ENCODE measurements at regions not wholly inside any gene's neighbourhood (a gene's known extent, or its start where the extent isn't known, plus 50 kb on each side); places are given as distances from the start of the nearest gene placed in this dataset.
"Not testable (repeated sequence)": the region's sequence is repeated elsewhere in the genome, so short reads cannot be mapped to it uniquely, and the experiment has no call there.

GRCh38 chr3:87949189-87949878 lies 109.5 kb downstream of the CGGBP1 start:
- no peak overlapping the region for H3K9ac ChIP-seq (ENCODE audit: low read depth, low read length)
- H3K4me1 ChIP-seq (ENCODE audit: insufficient read depth, low read length): no peaks in the 10 kb centered on the region
- H3K36me3 ChIP-seq (ENCODE audit: insufficient read depth, low read length): no peaks in the 10 kb centered on the region
- no peaks in the 10 kb centered on the region for H3K9me3 ChIP-seq (ENCODE audit: control insufficient read depth, insufficient read depth, low read length)

- H3K9ac ChIP-seq (ENCODE audit: low read depth, low read length); H3K9me3 ChIP-seq (ENCODE audit: control insufficient read depth, insufficient read depth, low read length); H3K36me3 ChIP-seq (ENCODE audit: insufficient read depth, low read length); H3K4me1 ChIP-seq (ENCODE audit: insufficient read depth, low read length): not testable (repeated sequence)
Measured at GRCh38 chr3:87946007-87946406, 112.8 kb downstream of the CGGBP1 start.

- H3K9me3 ChIP-seq (ENCODE audit: control insufficient read depth, insufficient read depth, low read length); H3K4me1 ChIP-seq (ENCODE audit: insufficient read depth, low read length); H3K9ac ChIP-seq (ENCODE audit: low read depth, low read length); H3K36me3 ChIP-seq (ENCODE audit: insufficient read depth, low read length): not testable (repeated sequence)
Measured at GRCh38 chr3:87942256-87942655, 116.5 kb downstream of the CGGBP1 start.

GRCh38 chr3:87924485-87924884 lies 134.3 kb downstream of the CGGBP1 start:
- Histone ChIP-seq H3K4me1 (ENCODE audit: insufficient read depth, low read length) (no peaks in the 10 kb centered on the region), H3K36me3 (ENCODE audit: insufficient read depth, low read length) (no peaks in the 10 kb centered on the region), H3K9me3 (ENCODE audit: control insufficient read depth, insufficient read depth, low read length) (peaks cover 12% of the 10 kb centered on the region), H3K9ac (ENCODE audit: low read depth, low read length) (no peak overlapping the region)

GRCh38 chr3:87920549-87920948 lies 138.3 kb downstream of the CGGBP1 start:
- Histone ChIP-seq H3K9me3 (ENCODE audit: control insufficient read depth, insufficient read depth, low read length) (peaks cover 11% of the 10 kb centered on the region), H3K4me1 (ENCODE audit: insufficient read depth, low read length) (no peaks in the 10 kb centered on the region)

GRCh38 chr3:87901141-87901540 lies 157.7 kb downstream of the CGGBP1 start:
- H3K9ac ChIP-seq (ENCODE audit: low read depth, low read length): no peak overlapping the region
- no peaks in the 10 kb centered on the region for H3K9me3 ChIP-seq (ENCODE audit: control insufficient read depth, insufficient read depth, low read length)
- H3K36me3 ChIP-seq (ENCODE audit: insufficient read depth, low read length): no peaks in the 10 kb centered on the region
- no peaks in the 10 kb centered on the region for H3K4me1 ChIP-seq (ENCODE audit: insufficient read depth, low read length)

More at GRCh38 chr3:87920549-87920948, 138.3 kb downstream of the CGGBP1 start:
- no peak overlapping the region for H3K9ac ChIP-seq (ENCODE audit: low read depth, low read length)
- H3K36me3 ChIP-seq (ENCODE audit: insufficient read depth, low read length): no peaks in the 10 kb centered on the region

GRCh38 chr3:87900061-87900460 lies 158.7 kb downstream of the CGGBP1 start:
- H3K9ac ChIP-seq (ENCODE audit: low read depth, low read length): no peak overlapping the region
- no peaks in the 10 kb centered on the region for H3K4me1 ChIP-seq (ENCODE audit: insufficient read depth, low read length)
- H3K36me3 ChIP-seq (ENCODE audit: insufficient read depth, low read length): no peaks in the 10 kb centered on the region
- no peaks in the 10 kb centered on the region for H3K9me3 ChIP-seq (ENCODE audit: control insufficient read depth, insufficient read depth, low read length)

- Histone ChIP-seq H3K4me1 (ENCODE audit: insufficient read depth, low read length) (no peaks in the 10 kb centered on the region), H3K9me3 (ENCODE audit: control insufficient read depth, insufficient read depth, low read length) (no peaks in the 10 kb centered on the region), H3K36me3 (ENCODE audit: insufficient read depth, low read length) (no peaks in the 10 kb centered on the region), H3K9ac (ENCODE audit: low read depth, low read length) (no peak overlapping the region)
Measured at GRCh38 chr3:87898971-87899370, 159.8 kb downstream of the CGGBP1 start.

GRCh38 chr3:87895983-87896382 lies 162.8 kb downstream of the CGGBP1 start:
- Histone ChIP-seq H3K9me3 (ENCODE audit: control insufficient read depth, insufficient read depth, low read length) (no peaks in the 10 kb centered on the region), H3K4me1 (ENCODE audit: insufficient read depth, low read length) (no peaks in the 10 kb centered on the region), H3K36me3 (ENCODE audit: insufficient read depth, low read length) (no peaks in the 10 kb centered on the region), H3K9ac (ENCODE audit: low read depth, low read length) (no peak overlapping the region)

- H3K36me3 ChIP-seq (ENCODE audit: insufficient read depth, low read length): no peaks in the 10 kb centered on the region
- no peaks in the 10 kb centered on the region for H3K4me1 ChIP-seq (ENCODE audit: insufficient read depth, low read length)
- H3K9ac ChIP-seq (ENCODE audit: low read depth, low read length): no peak overlapping the region
- peaks cover 3% of the 10 kb centered on the region; the same call in 1 of the 2 replicates for H3K9me3 ChIP-seq (ENCODE audit: control insufficient read depth, insufficient read depth, low read length)
Measured at GRCh38 chr3:87873136-87873535, 185.7 kb downstream of the CGGBP1 start.

GRCh38 chr3:87867001-87867400 lies 191.8 kb downstream of the CGGBP1 start:
- Histone ChIP-seq H3K36me3 (ENCODE audit: insufficient read depth, low read length) (no peaks in the 10 kb centered on the region), H3K9me3 (ENCODE audit: control insufficient read depth, insufficient read depth, low read length) (no peaks in the 10 kb centered on the region), H3K9ac (ENCODE audit: low read depth, low read length) (no peak overlapping the region), H3K4me1 (ENCODE audit: insufficient read depth, low read length) (no peaks in the 10 kb centered on the region)

- no peaks in the 10 kb centered on the region for H3K4me1 ChIP-seq (ENCODE audit: insufficient read depth, low read length)
- no peaks in the 10 kb centered on the region for H3K36me3 ChIP-seq (ENCODE audit: insufficient read depth, low read length)
- H3K9me3 ChIP-seq (ENCODE audit: control insufficient read depth, insufficient read depth, low read length): no peaks in the 10 kb centered on the region
- no peak overlapping the region for H3K9ac ChIP-seq (ENCODE audit: low read depth, low read length)
Measured at GRCh38 chr3:87856126-87856525, 202.7 kb downstream of the CGGBP1 start.

GRCh38 chr3:87855616-87856015 lies 203.2 kb downstream of the CGGBP1 start:
- H3K36me3 ChIP-seq (ENCODE audit: insufficient read depth, low read length): no peaks in the 10 kb centered on the region
- no peak overlapping the region for H3K9ac ChIP-seq (ENCODE audit: low read depth, low read length)
- H3K4me1 ChIP-seq (ENCODE audit: insufficient read depth, low read length): no peaks in the 10 kb centered on the region
- no peaks in the 10 kb centered on the region for H3K9me3 ChIP-seq (ENCODE audit: control insufficient read depth, insufficient read depth, low read length)

- Histone ChIP-seq H3K9ac (ENCODE audit: low read depth, low read length) (no peak overlapping the region), H3K36me3 (ENCODE audit: insufficient read depth, low read length) (no peaks in the 10 kb centered on the region), H3K4me1 (ENCODE audit: insufficient read depth, low read length) (no peaks in the 10 kb centered on the region), H3K9me3 (ENCODE audit: control insufficient read depth, insufficient read depth, low read length) (no peaks in the 10 kb centered on the region)
Measured at GRCh38 chr3:87855211-87855610, 203.6 kb downstream of the CGGBP1 start.

GRCh38 chr3:87848003-87848402 lies 210.8 kb downstream of the CGGBP1 start:
- no peaks in the 10 kb centered on the region for H3K9me3 ChIP-seq (ENCODE audit: control insufficient read depth, insufficient read depth, low read length)
- H3K4me1 ChIP-seq (ENCODE audit: insufficient read depth, low read length): no peaks in the 10 kb centered on the region
- H3K9ac ChIP-seq (ENCODE audit: low read depth, low read length): no peak overlapping the region
- no peaks in the 10 kb centered on the region for H3K36me3 ChIP-seq (ENCODE audit: insufficient read depth, low read length)

GRCh38 chr3:87837076-87837475 lies 221.7 kb downstream of the CGGBP1 start:
- Histone ChIP-seq H3K4me1 (ENCODE audit: insufficient read depth, low read length) (no peaks in the 10 kb centered on the region), H3K9ac (ENCODE audit: low read depth, low read length) (no peak overlapping the region), H3K36me3 (ENCODE audit: insufficient read depth, low read length) (no peaks in the 10 kb centered on the region), H3K9me3 (ENCODE audit: control insufficient read depth, insufficient read depth, low read length) (no peaks in the 10 kb centered on the region)
